ENCODE measurements at regions not wholly inside any gene's neighbourhood (a gene's known extent, or its start where the extent isn't known, plus 50 kb on each side); places are given as distances from the start of the nearest gene placed in this dataset.

GRCh38 chr6:93083337-93084230 is 335.8 kb downstream of the EPHA7 start:
- Histone ChIP-seq H3K27ac (ENCODE audit: low read length) (no peak overlapping the region), H4K20me1 (ENCODE audit: insufficient read depth, low read length) (no peaks in the 10 kb centered on the region), H3K9me3 (ENCODE audit: insufficient read depth, low read length) (no peaks in the 10 kb centered on the region), H2AFZ (ENCODE audit: low read depth, low read length) (no peak overlapping the region), H3K79me2 (ENCODE audit: low read length) (no peaks in the 10 kb centered on the region), H3K9ac (ENCODE audit: low read length) (no peak overlapping the region), H3K4me1 (ENCODE audit: low read length) (peaks cover 3% of the 10 kb centered on the region; the same call in 1 of the 2 replicates), H3K27me3 (ENCODE audit: low read depth, low read length) (no peaks in the 10 kb centered on the region), H3K4me2 (ENCODE audit: low read length) (no peak overlapping the region), H3K4me3 (ENCODE audit: low read length) (no peak overlapping the region), H3K36me3 (replicated peaks; ENCODE audit: low read depth, low read length) (no peaks in the 10 kb centered on the region)
- TF ChIP-seq CTCF (IDR thresholded peaks at IDR 0.05; ENCODE audit: low read depth, low read length) (no peak), EZH2phosphoT487 (IDR thresholded peaks at IDR 0.05; ENCODE audit: low read depth) (no peak)

GRCh38 chr6:93081901-93082300 is 337.5 kb downstream of the EPHA7 start:
- H3K9me3 ChIP-seq (ENCODE audit: insufficient read depth, low read length), result no peaks in the 10 kb centered on the region
- H3K4me1 ChIP-seq (ENCODE audit: low read length), result peaks cover 3% of the 10 kb centered on the region; the same call in 1 of the 2 replicates
- no peak overlapping the region for H3K4me3 ChIP-seq (ENCODE audit: low read length)
- no peaks in the 10 kb centered on the region for H4K20me1 ChIP-seq (ENCODE audit: insufficient read depth, low read length)
- H3K36me3 ChIP-seq (replicated peaks; ENCODE audit: low read depth, low read length), result no peaks in the 10 kb centered on the region
- H3K9ac ChIP-seq (ENCODE audit: low read length), result no peak overlapping the region
- no peaks in the 10 kb centered on the region for H3K79me2 ChIP-seq (ENCODE audit: low read length)
- H3K27me3 ChIP-seq (ENCODE audit: low read depth, low read length), result no peaks in the 10 kb centered on the region
- no peak overlapping the region for H3K4me2 ChIP-seq (ENCODE audit: low read length)
- no peak for TF ChIP-seq CTCF (IDR thresholded peaks at IDR 0.05; ENCODE audit: low read depth, low read length)
- TF ChIP-seq EZH2phosphoT487 (IDR thresholded peaks at IDR 0.05; ENCODE audit: low read depth), result no peak
- no peak overlapping the region for H3K27ac ChIP-seq (ENCODE audit: low read length)
- no peak overlapping the region for H2AFZ ChIP-seq (ENCODE audit: low read depth, low read length)

- Histone ChIP-seq H3K79me2 (ENCODE audit: low read length) (no peaks in the 10 kb centered on the region), H3K9ac (ENCODE audit: low read length) (no peak overlapping the region), H3K27me3 (ENCODE audit: low read depth, low read length) (no peaks in the 10 kb centered on the region), H4K20me1 (ENCODE audit: insufficient read depth, low read length) (no peaks in the 10 kb centered on the region), H3K27ac (ENCODE audit: low read length) (no peak overlapping the region), H3K9me3 (ENCODE audit: insufficient read depth, low read length) (no peaks in the 10 kb centered on the region), H3K4me2 (ENCODE audit: low read length) (no peak overlapping the region), H3K36me3 (replicated peaks; ENCODE audit: low read depth, low read length) (no peaks in the 10 kb centered on the region), H3K4me3 (ENCODE audit: low read length) (no peak overlapping the region), H3K4me1 (ENCODE audit: low read length) (no peaks in the 10 kb centered on the region), H2AFZ (ENCODE audit: low read depth, low read length) (no peak overlapping the region)
- TF ChIP-seq EZH2phosphoT487 (IDR thresholded peaks at IDR 0.05; ENCODE audit: low read depth) (no peak), CTCF (IDR thresholded peaks at IDR 0.05; ENCODE audit: low read depth, low read length) (no peak)
Observed at GRCh38 chr6:93079061-93079460, 340.3 kb downstream of the EPHA7 start.

- no peak overlapping the region for H3K27ac ChIP-seq (ENCODE audit: low read length)
- no peak overlapping the region for H3K4me3 ChIP-seq (ENCODE audit: low read length)
- no peaks in the 10 kb centered on the region for H3K79me2 ChIP-seq (ENCODE audit: low read length)
- H4K20me1 ChIP-seq (ENCODE audit: insufficient read depth, low read length), result no peaks in the 10 kb centered on the region
- H3K27me3 ChIP-seq (ENCODE audit: low read depth, low read length), result no peaks in the 10 kb centered on the region
- no peak overlapping the region for H3K9ac ChIP-seq (ENCODE audit: low read length)
- no peaks in the 10 kb centered on the region for H3K36me3 ChIP-seq (replicated peaks; ENCODE audit: low read depth, low read length)
- no peaks in the 10 kb centered on the region for H3K4me1 ChIP-seq (ENCODE audit: low read length)
- no peaks in the 10 kb centered on the region for H3K9me3 ChIP-seq (ENCODE audit: insufficient read depth, low read length)
- no peak overlapping the region for H3K4me2 ChIP-seq (ENCODE audit: low read length)
- no peak overlapping the region for H2AFZ ChIP-seq (ENCODE audit: low read depth, low read length)
- TF ChIP-seq EZH2phosphoT487 (IDR thresholded peaks at IDR 0.05; ENCODE audit: low read depth) (no peak), CTCF (IDR thresholded peaks at IDR 0.05; ENCODE audit: low read depth, low read length) (no peak)
Observed at GRCh38 chr6:93073811-93074210, 345.5 kb downstream of the EPHA7 start.

Measured in OCI-LY3 (cell line).